Glutamatergic neuron (in vitro differentiated cells): ENCODE measurements at regions not wholly inside any gene's neighbourhood (a gene's known extent, or its start where the extent isn't known, plus 50 kb on each side); places are given as distances from the start of the nearest gene placed in this dataset.
"Not testable (repeated sequence)": the region's sequence is repeated elsewhere in the genome, so short reads cannot be mapped to it uniquely, and the experiment has no call there.

Experiments
- DNase-seq: peaks from one replicate; pipeline ENCODE4 v3.0.0; 2022
- H3K27ac Mint-ChIP-seq: one replicate; pipeline ENCODE4 v1.8.0; 2020; ENCODE audit warnings: mild to moderate bottlenecking, mixed read lengths, inconsistent platforms; ENCODE audit not compliant: unreplicated experiment
- H3K27me3 Mint-ChIP-seq: one replicate; pipeline ENCODE4 v1.8.0; 2020; ENCODE audit warnings: mild to moderate bottlenecking, moderate library complexity, mixed read lengths, inconsistent platforms; ENCODE audit not compliant: unreplicated experiment
- H3K36me3 Mint-ChIP-seq: one replicate; pipeline ENCODE4 v1.8.0; 2020; ENCODE audit warnings: mild to moderate bottlenecking, mixed read lengths, inconsistent platforms; ENCODE audit not compliant: unreplicated experiment
- H3K4me1 Mint-ChIP-seq: one replicate; pipeline ENCODE4 v1.8.0; 2020; ENCODE audit warnings: mild to moderate bottlenecking, low read depth, mixed read lengths, inconsistent platforms; ENCODE audit not compliant: unreplicated experiment
- H3K4me3 Mint-ChIP-seq: one replicate; pipeline ENCODE4 v1.8.0; 2020; ENCODE audit warnings: mild to moderate bottlenecking, mixed read lengths, inconsistent platforms; ENCODE audit not compliant: unreplicated experiment
- H3K9me3 Mint-ChIP-seq: one replicate; pipeline ENCODE4 v1.8.0; 2020; ENCODE audit warnings: mild to moderate bottlenecking, moderate library complexity, mixed read lengths, inconsistent platforms; ENCODE audit not compliant: unreplicated experiment

GRCh38 chr9:65566018-65566417 is 109.7 kb upstream of the ZNG1E start:
- H3K9me3 Mint-ChIP-seq, H3K4me1 Mint-ChIP-seq, H3K4me3 Mint-ChIP-seq, DNase-seq, H3K27me3 Mint-ChIP-seq, H3K36me3 Mint-ChIP-seq, H3K27ac Mint-ChIP-seq: not testable (repeated sequence)

DNA sequence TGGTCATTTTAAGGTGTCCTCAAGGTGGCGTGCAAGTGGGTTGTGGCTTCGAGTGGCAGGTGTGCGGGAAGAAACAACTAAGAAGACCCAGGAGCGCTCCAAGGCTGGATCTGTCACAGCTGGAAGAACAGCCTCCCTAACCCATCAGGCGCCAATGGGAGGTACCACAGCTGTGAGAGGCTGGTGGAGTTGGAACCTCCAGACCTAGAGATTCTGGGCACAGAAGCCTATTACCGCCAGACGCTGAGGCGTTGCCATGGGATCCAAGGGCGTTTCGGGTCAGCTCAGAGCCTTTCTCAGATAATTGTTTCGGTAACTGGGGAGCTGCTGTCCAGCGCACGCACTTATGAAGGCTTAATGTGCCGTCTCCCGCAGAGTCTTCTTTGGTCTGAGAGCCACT is 156.7 kb upstream of the ZNG1E start:
- not testable (repeated sequence) for H3K27ac Mint-ChIP-seq, H3K36me3 Mint-ChIP-seq, H3K4me1 Mint-ChIP-seq, H3K27me3 Mint-ChIP-seq, H3K4me3 Mint-ChIP-seq, H3K9me3 Mint-ChIP-seq, DNase-seq

GRCh38 chr9:65514465-65514864 is 161.3 kb upstream of the ZNG1E start:
- H3K36me3 Mint-ChIP-seq, DNase-seq, H3K27ac Mint-ChIP-seq, H3K9me3 Mint-ChIP-seq, H3K4me3 Mint-ChIP-seq, H3K27me3 Mint-ChIP-seq, H3K4me1 Mint-ChIP-seq: not testable (repeated sequence)

DNA sequence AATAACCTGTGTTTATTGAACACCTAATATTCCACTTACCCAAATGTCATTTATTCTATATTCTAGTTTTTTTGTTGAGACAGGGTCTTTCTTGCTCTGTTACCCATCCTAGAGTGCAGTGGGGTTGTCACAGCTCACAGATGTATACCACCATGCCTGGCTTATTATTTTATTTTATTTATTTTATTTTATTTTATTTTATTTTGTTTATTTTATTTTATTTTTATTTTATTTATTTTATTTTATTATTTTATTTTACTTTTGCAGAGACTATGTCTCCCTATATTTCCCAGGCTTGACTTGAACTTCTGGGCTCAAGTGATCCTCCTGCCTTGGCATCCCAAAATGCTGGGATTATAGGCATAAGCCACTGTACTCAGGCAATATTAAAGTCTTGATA is 167.8 kb upstream of the ZNG1E start:
- not testable (repeated sequence) for H3K4me1 Mint-ChIP-seq, DNase-seq, H3K9me3 Mint-ChIP-seq, H3K4me3 Mint-ChIP-seq, H3K36me3 Mint-ChIP-seq, H3K27me3 Mint-ChIP-seq, H3K27ac Mint-ChIP-seq

DNA sequence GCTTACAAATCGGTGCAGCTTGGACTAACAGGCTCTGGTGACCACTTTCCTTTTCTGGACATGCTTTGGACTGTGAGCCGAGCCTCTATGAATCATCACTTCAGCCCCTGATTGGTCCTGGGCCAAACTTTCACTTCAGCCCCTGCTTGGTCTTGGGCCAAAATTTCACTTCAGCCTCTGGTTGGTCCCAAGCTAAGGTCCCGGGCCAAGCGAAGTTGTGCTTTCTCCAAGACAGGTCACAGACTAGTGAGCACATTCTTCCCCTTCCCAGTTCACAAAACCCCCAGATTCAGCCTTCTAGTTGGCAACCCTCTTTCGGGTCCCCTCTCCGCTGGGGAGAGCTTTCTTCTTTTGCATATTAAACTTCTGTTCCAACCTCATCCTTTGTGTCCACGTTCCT is 171.0 kb upstream of the ZNG1E start:
- not testable (repeated sequence) for H3K9me3 Mint-ChIP-seq, H3K4me1 Mint-ChIP-seq, H3K4me3 Mint-ChIP-seq, H3K27ac Mint-ChIP-seq, H3K27me3 Mint-ChIP-seq, H3K36me3 Mint-ChIP-seq, DNase-seq

DNA sequence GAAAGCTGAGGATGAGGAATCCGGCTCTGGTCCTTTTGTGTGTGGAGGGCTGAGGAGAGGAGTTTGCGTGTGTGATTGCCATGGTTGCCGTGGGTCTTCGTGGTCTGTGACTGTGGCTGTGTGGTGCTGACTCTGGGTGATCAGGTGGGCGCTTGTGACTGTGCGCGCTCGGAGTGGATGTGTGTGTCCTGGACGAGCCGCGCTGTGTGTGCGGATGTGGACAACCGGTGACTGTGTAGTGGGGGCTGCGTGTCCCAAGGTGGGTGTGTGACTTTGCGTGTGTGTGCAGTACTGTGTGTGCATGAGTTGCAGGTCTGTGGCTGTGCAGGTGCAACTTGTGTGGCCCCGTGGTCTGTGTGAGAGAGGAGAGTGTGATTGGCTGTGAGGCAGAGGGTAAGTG is 172.0 kb upstream of the ZNG1E start:
- not testable (repeated sequence) for H3K36me3 Mint-ChIP-seq, H3K4me3 Mint-ChIP-seq, DNase-seq, H3K27me3 Mint-ChIP-seq, H3K9me3 Mint-ChIP-seq, H3K4me1 Mint-ChIP-seq, H3K27ac Mint-ChIP-seq

DNA sequence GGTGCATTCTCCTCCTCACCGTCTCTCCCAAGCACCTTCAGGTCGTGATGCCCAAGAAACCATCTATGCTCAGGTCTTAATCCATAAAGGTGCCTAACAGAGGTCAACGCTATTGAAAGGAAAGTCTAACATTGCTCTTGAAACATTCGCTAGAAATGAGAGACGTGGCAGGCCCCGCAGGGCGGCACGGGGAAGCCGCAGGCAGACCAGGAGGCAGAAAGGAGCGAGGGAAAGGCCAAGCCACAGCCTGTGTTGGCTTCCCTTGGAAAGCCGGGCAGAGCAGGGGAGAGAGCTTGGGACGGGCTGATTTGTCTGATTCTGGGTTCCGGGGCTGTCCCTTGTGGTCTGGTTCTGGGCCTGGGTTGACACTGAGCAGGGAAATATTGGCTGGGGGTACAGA is 192.8 kb upstream of the ZNG1E start:
- not testable (repeated sequence) for DNase-seq, H3K4me3 Mint-ChIP-seq, H3K27ac Mint-ChIP-seq, H3K4me1 Mint-ChIP-seq, H3K36me3 Mint-ChIP-seq, H3K9me3 Mint-ChIP-seq, H3K27me3 Mint-ChIP-seq

DNA sequence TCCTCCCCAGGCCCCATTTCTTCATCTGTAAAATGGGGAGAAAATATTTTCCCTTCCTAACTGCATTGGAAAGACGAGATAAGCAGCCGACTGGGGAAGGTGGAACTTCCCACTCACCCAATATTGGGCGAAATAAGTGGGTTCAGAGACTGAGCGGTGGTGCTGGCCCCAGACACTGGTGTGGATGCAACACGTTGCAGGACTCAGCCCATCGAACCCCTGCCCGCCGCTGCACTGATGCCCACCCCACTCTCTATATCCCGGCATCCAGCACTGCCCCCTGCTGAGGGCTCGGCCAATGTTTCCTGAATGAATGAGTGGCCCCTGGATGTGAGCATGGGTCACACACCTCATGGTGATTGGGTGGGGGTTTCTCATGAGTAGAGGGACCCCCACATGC is 194.4 kb upstream of the ZNG1E start:
- H3K27ac Mint-ChIP-seq, H3K9me3 Mint-ChIP-seq, H3K4me3 Mint-ChIP-seq, H3K36me3 Mint-ChIP-seq, DNase-seq, H3K4me1 Mint-ChIP-seq, H3K27me3 Mint-ChIP-seq: not testable (repeated sequence)

DNA sequence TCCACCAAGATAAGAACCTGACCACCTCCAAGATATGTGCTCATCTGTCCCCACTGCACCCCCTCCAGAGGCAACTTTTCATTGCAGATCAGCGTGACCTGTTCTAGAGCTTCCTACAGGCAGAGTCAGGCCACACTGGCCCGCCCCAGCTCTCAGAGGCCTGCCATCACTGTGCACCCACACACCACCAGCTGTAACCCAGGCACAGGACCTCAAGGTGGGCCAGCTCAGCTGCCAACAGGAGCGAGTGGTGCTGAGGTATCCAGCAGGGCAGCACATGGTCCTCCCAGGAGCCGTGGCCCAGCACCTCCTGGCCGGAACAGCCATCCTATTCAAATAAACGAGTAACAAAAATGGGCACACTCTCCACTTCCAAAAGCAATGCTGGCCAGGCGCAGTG is 189.9 kb upstream of the FOXD4L5 start:
- not testable (repeated sequence) for DNase-seq, H3K36me3 Mint-ChIP-seq, H3K4me1 Mint-ChIP-seq, H3K4me3 Mint-ChIP-seq, H3K27ac Mint-ChIP-seq, H3K27me3 Mint-ChIP-seq
- peaks cover 12% of the 10 kb centered on the region for H3K9me3 Mint-ChIP-seq

DNA sequence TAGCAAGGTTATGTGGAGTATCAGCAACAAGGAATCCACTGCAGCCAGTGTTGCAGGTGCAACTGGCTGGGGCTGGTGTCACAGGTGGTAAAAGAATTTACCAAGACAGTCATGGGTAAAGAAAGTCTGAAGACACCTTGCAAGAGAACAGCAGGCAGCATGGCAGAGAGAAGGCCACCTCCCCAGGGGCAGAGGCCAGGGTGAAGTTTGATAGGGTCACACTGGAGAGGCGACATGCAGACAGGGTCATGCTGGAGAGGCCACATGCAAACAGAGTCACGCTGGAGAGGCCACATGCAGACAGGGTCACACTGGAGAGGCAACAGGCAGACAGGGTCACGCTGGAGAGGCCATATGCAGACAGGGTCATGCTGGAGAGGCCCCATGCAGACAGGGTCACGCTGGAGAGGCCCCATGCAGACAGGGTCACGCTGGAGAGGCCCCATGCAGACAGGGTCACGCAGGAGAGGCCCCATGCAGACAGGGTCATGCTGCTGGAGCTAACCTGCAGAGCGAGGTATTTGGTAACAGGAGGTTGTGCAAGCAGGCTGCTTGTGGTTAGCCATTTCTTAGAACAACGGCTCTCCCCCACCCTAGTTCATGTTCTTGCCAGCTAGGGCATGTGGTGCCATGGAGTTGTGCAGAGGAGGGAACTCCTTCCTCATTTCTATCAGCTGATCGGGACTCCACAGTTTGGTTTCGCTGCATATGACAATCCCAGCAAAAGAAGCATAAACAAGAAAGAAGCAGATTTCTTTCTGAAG is 188.2 kb upstream of the FOXD4L5 start:
- not testable (repeated sequence) for H3K36me3 Mint-ChIP-seq, H3K27me3 Mint-ChIP-seq, H3K4me3 Mint-ChIP-seq, DNase-seq, H3K4me1 Mint-ChIP-seq, H3K27ac Mint-ChIP-seq
- H3K9me3 Mint-ChIP-seq = peaks cover 18% of the 10 kb centered on the region

- H3K4me1 Mint-ChIP-seq, H3K36me3 Mint-ChIP-seq, DNase-seq, H3K27ac Mint-ChIP-seq, H3K4me3 Mint-ChIP-seq: not testable (repeated sequence)
- Mint-ChIP-seq H3K27me3 (peaks cover 11% of the 10 kb centered on the region), H3K9me3 (peaks cover 21% of the 10 kb centered on the region)
Measured at GRCh38 chr9:65471106-65471505, 186.1 kb upstream of the FOXD4L5 start.

- not testable (repeated sequence) for H3K4me1 Mint-ChIP-seq, H3K27ac Mint-ChIP-seq, DNase-seq, H3K4me3 Mint-ChIP-seq
- H3K9me3 Mint-ChIP-seq = peaks cover 34% of the 10 kb centered on the region
- H3K36me3 Mint-ChIP-seq = peaks cover 20% of the 10 kb centered on the region
- H3K27me3 Mint-ChIP-seq = peaks cover 15% of the 10 kb centered on the region
Measured at GRCh38 chr9:65466911-65467734, 182.1 kb upstream of the FOXD4L5 start.
